GM12865 (cell line): ENCODE measurements at regions not wholly inside any gene's neighbourhood (a gene's known extent, or its start where the extent isn't known, plus 50 kb on each side); places are given as distances from the start of the nearest gene placed in this dataset.

Experiments used
- DNase-seq: peaks from one replicate; pipeline ENCODE4 v3.0.0; 2010; ENCODE audit warnings: low read depth
- H3K4me3 ChIP-seq: 2 replicates; pipeline ENCODE4 v1.5.1; 2011; ENCODE audit warnings: mild to moderate bottlenecking, low read depth, low read length, control low read depth
- CTCF ChIP-seq: IDR thresholded peaks from 2 replicates; pipeline ENCODE4 v1.5.1; 2011; ENCODE audit warnings: low read length, control low read depth, low read depth, inconsistent platforms; ENCODE audit not compliant: insufficient read depth; ENCODE audit errors: missing control alignments

GRCh38 chr11:69940246-69940610, 121.0 kb upstream of the FGF3 start:
- TF ChIP-seq CTCF: no peak
- no peak for DNase-seq
- no peak overlapping the region for H3K4me3 ChIP-seq

- TF ChIP-seq CTCF: no peak
- no peak for DNase-seq
- no peak overlapping the region for H3K4me3 ChIP-seq
Observed at GRCh38 chr11:69941546-69942332, 122.5 kb upstream of the FGF3 start.

- H3K4me3 ChIP-seq: no peak overlapping the region
- TF ChIP-seq CTCF: no peak
Observed at GRCh38 chr11:69942333-69942820, 123.2 kb upstream of the FGF3 start.

GRCh38 chr11:69943066-69943465, 123.8 kb upstream of the FGF3 start:
- TF ChIP-seq CTCF: no peak
- no peak for DNase-seq
- no peak overlapping the region for H3K4me3 ChIP-seq

More at GRCh38 chr11:69942333-69942820, 123.2 kb upstream of the FGF3 start:
- no peak for DNase-seq

GRCh38 chr11:69943506-69943905, 124.3 kb upstream of the FGF3 start:
- DNase-seq: no peak
- H3K4me3 ChIP-seq: no peak overlapping the region
- no peak for TF ChIP-seq CTCF

GRCh38 chr11:69944146-69944795, 125.1 kb upstream of the FGF3 start:
- H3K4me3 ChIP-seq: no peak overlapping the region
- no peak for DNase-seq

More at GRCh38 chr11:69944146-69944795, 125.1 kb upstream of the FGF3 start:
- TF ChIP-seq CTCF: no peak
